GM12865 (cell line): ENCODE measurements at regions not wholly inside any gene's neighbourhood (a gene's known extent, or its start where the extent isn't known, plus 50 kb on each side); places are given as distances from the start of the nearest gene placed in this dataset.

ENCODE experiments used
- DNase-seq: peaks from one replicate; pipeline ENCODE4 v3.0.0; 2010; ENCODE audit warnings: low read depth
- H3K4me3 ChIP-seq: 2 replicates; pipeline ENCODE4 v1.5.1; 2011; ENCODE audit warnings: mild to moderate bottlenecking, low read depth, low read length, control low read depth
- CTCF ChIP-seq: IDR thresholded peaks from 2 replicates; pipeline ENCODE4 v1.5.1; 2011; ENCODE audit warnings: low read length, control low read depth, low read depth, inconsistent platforms; ENCODE audit not compliant: insufficient read depth; ENCODE audit errors: missing control alignments

GRCh38 chr7:21128062-21128817 lies 299.6 kb upstream of the SP4 start:
- no peak for DNase-seq

GRCh38 chr7:21131897-21132296 lies 296.0 kb upstream of the SP4 start:
- H3K4me3 ChIP-seq, result no peak overlapping the region
- no peak for TF ChIP-seq CTCF
- DNase-seq, result peak; percentile 5

More at GRCh38 chr7:21128062-21128817, 299.6 kb upstream of the SP4 start:
- no peak overlapping the region for H3K4me3 ChIP-seq
- no peak for TF ChIP-seq CTCF

GRCh38 chr7:21134631-21135030 lies 293.3 kb upstream of the SP4 start:
- H3K4me3 ChIP-seq, result no peak overlapping the region
- no peak for DNase-seq
- TF ChIP-seq CTCF, result no peak

GRCh38 chr7:21135437-21135836 lies 292.4 kb upstream of the SP4 start:
- no peak for TF ChIP-seq CTCF
- no peak for DNase-seq
- no peak overlapping the region for H3K4me3 ChIP-seq

GRCh38 chr7:21137640-21138039 lies 290.2 kb upstream of the SP4 start:
- no peak for TF ChIP-seq CTCF
- H3K4me3 ChIP-seq, result no peak overlapping the region
- DNase-seq, result no peak

GRCh38 chr7:21140622-21141021 lies 287.3 kb upstream of the SP4 start:
- TF ChIP-seq CTCF, result no peak
- no peak overlapping the region for H3K4me3 ChIP-seq
- DNase-seq, result no peak

GRCh38 chr7:21141476-21141875 lies 286.4 kb upstream of the SP4 start:
- TF ChIP-seq CTCF, result no peak
- no peak for DNase-seq
- no peak overlapping the region for H3K4me3 ChIP-seq
